Transverse colon (tissue), 4 donors: ENCODE measurements at regions not wholly inside any gene's neighbourhood (a gene's known extent, or its start where the extent isn't known, plus 50 kb on each side); places are given as distances from the start of the nearest gene placed in this dataset.

ENCODE experiments used
- DNase-seq: peaks from one replicate; pipeline ENCODE4 v3.0.0-alpha.2; 2019
- H3K27ac ChIP-seq, 4 donors: fragments of 200-600 bp; sonication (generic); 2 replicates each; pipeline ENCODE4 v1.5.1; 2016 to 2018; ENCODE audit warnings: inconsistent platforms in 4 of 4
- H3K27me3 ChIP-seq: fragments of 200-600 bp; sonication (generic); 2 replicates; pipeline ENCODE4 v1.5.1; 2017; ENCODE audit warnings: inconsistent platforms
- H3K36me3 ChIP-seq, 4 donors: fragments of 200-600 bp; sonication (generic); 2 replicates each; pipeline ENCODE4 v1.5.1; 2017 to 2019; ENCODE audit warnings: inconsistent platforms in 4 of 4
- H3K4me1 ChIP-seq, 4 donors: fragments of 200-600 bp; sonication (generic); 2 replicates each; pipeline ENCODE4 v1.5.1; 2017 to 2020; ENCODE audit warnings: inconsistent platforms in 4 of 4
- H3K4me3 ChIP-seq, 4 donors: fragments of 200-600 bp; sonication (generic); 1 replicate in 1 of 4; 2 replicates in 3 of 4; pipeline versions ENCODE4 v1.5.1 to v1.6.1; 2017 to 2019; ENCODE audit warnings: inconsistent platforms in 4 of 4
- H3K9me3 ChIP-seq, 2 donors: fragments of 200-600 bp; sonication (generic); 2 replicates each; pipeline ENCODE4 v1.5.1; 2017 to 2019; ENCODE audit warnings: inconsistent platforms in 2 of 2
- CTCF ChIP-seq, 5 experiments: fragments of 200-600 bp in 3 of 5; fragments of 450-650 bp in 2 of 5; sonication (generic) in 3 of 5; IDR thresholded peaks; 1 replicate in 2 of 5; 2 replicates in 3 of 5; pipeline ENCODE4 v1.5.1; 2016 to 2017; ENCODE audit warnings: antibody characterized with exemption in 5 of 5, inconsistent platforms in 3 of 5, mild to moderate bottlenecking in 2 of 5, moderate library complexity in 1 of 5
- EP300 ChIP-seq: sonication (generic); formaldehyde crosslinking; IDR thresholded peaks from one replicate; pipeline ENCODE4 v1.6.1; 2017; ENCODE audit warnings: antibody characterized with exemption, low read depth
- POLR2A ChIP-seq: fragments of 450-650 bp; IDR thresholded peaks from one replicate; pipeline ENCODE4 v1.6.1; 2016; ENCODE audit warnings: antibody characterized with exemption, mild to moderate bottlenecking, moderate library complexity
- POLR2AphosphoS5 ChIP-seq, 3 donors: sonication (generic); formaldehyde crosslinking; IDR thresholded peaks; one replicate each; pipeline ENCODE4 v1.6.1; 2016; ENCODE audit warnings: antibody characterized with exemption in 3 of 3
- WGBS, 2 donors: methylation state at CpG; one replicate each; pipeline ENCODE4 v1.1.5; 2018; ENCODE audit warnings: low coverage in 1 of 2; 5-methylcytosine and 5-hydroxymethylcytosine counted together
- in situ Hi-C, 4 donors: fragments of 200-750 bp; cut with MboI; loops; one replicate each; pipeline versions ENCODE4 v1.15.0 to v1.15.1; 2017; ENCODE audit warnings: low sequenced_read_pairs in 3 of 4, low pct_ligation_motif_present in 1 of 4, low pct_unique_long_range_greater_than_20kb in 1 of 4
- intact Hi-C: fragments of 100-400 bp; cut with DNase I; formaldehyde crosslinking; loops from one replicate; pipeline ENCODE4 v1.15.1; 2023; ENCODE audit warnings: low total_unique reads

- H3K9me3 ChIP-seq = no peaks in the 10 kb centered on the region
- DNase-seq = no peak
- H3K36me3 ChIP-seq = no peaks in the 10 kb centered on the region
- no peak overlapping the region for H3K4me3 ChIP-seq
- H3K27me3 ChIP-seq = no peaks in the 10 kb centered on the region
- in situ Hi-C loops = no loop called here
- H3K27ac ChIP-seq = no peak overlapping the region
- intact Hi-C loops = no loop called here
- 88 to 95% methylated on average over 1 of the region's 1 CpG for WGBS, 2 donors
- no peaks in the 10 kb centered on the region for H3K4me1 ChIP-seq
- TF ChIP-seq EP300 = no peak
Measured at GRCh38 chr12:33690562-33690961, 250.9 kb upstream of the SYT10 start.

GRCh38 chr12:33703221-33703620, 263.6 kb upstream of the SYT10 start:
- Histone ChIP-seq H3K27me3 (no peaks in the 10 kb centered on the region), H3K27ac (no peak overlapping the region), H3K36me3 (no peaks in the 10 kb centered on the region), H3K9me3 (no peaks in the 10 kb centered on the region), H3K4me1 (no peaks in the 10 kb centered on the region), H3K4me3 (no peak overlapping the region)
- in situ Hi-C loops = no loop called here
- no peak for DNase-seq
- WGBS, 2 donors = 80 to 86% methylated on average over 1 of the region's 1 CpG
- intact Hi-C loops = no loop called here
- TF ChIP-seq EP300 (no peak), CTCF (IDR thresholded peaks at IDR 0.05) (no peak), POLR2AphosphoS5 (IDR thresholded peaks at IDR 0.05) (no peak), POLR2A (no peak)

GRCh38 chr12:33706927-33707326, 267.3 kb upstream of the SYT10 start:
- no peak for DNase-seq
- Histone ChIP-seq H3K27ac (no peak overlapping the region), H3K4me1 (no peaks in the 10 kb centered on the region), H3K4me3 (no peak overlapping the region), H3K27me3 (no peaks in the 10 kb centered on the region), H3K9me3 (no peaks in the 10 kb centered on the region), H3K36me3 (no peaks in the 10 kb centered on the region)
- 75% methylated on average over 1 of the region's 1 CpG for WGBS, 2 donors
- TF ChIP-seq POLR2A = no peak
- intact Hi-C loops (no loop called here), in situ Hi-C loops (no loop called here)

GRCh38 chr12:33708935-33709334, 269.3 kb upstream of the SYT10 start:
- no peak for DNase-seq
- Histone ChIP-seq H3K9me3 (no peaks in the 10 kb centered on the region), H3K4me3 (no peak overlapping the region), H3K36me3 (no peaks in the 10 kb centered on the region), H3K27me3 (no peaks in the 10 kb centered on the region), H3K4me1 (no peaks in the 10 kb centered on the region), H3K27ac (no peak overlapping the region)
- in situ Hi-C loops = no loop called here
- WGBS, 2 donors = 83% methylated on average over 3 of the region's 3 CpGs
- TF ChIP-seq POLR2A (no peak), EP300 (no peak), CTCF (IDR thresholded peaks at IDR 0.05) (no peak), POLR2AphosphoS5 (IDR thresholded peaks at IDR 0.05) (no peak)
- intact Hi-C loops = no loop called here

- no peaks in the 10 kb centered on the region for H3K27me3 ChIP-seq
- DNase-seq = no peak
- in situ Hi-C loops = no loop called here
- H3K36me3 ChIP-seq = no peaks in the 10 kb centered on the region
- intact Hi-C loops = no loop called here
- no peak overlapping the region for H3K4me3 ChIP-seq
- H3K4me1 ChIP-seq = no peaks in the 10 kb centered on the region
- no peak overlapping the region for H3K27ac ChIP-seq
- 66 to 100% methylated on average over 1 to 2 of the region's 2 CpGs for WGBS, 2 donors
- TF ChIP-seq POLR2AphosphoS5 (IDR thresholded peaks at IDR 0.05) (no peak), POLR2A (no peak), CTCF (IDR thresholded peaks at IDR 0.05) (no peak), EP300 (no peak)
- no peaks in the 10 kb centered on the region for H3K9me3 ChIP-seq
Measured at GRCh38 chr12:33710548-33710947, 270.9 kb upstream of the SYT10 start.
